Trophoblast cell (in vitro differentiated cells and primary cell): ENCODE measurements at regions not wholly inside any gene's neighbourhood (a gene's known extent, or its start where the extent isn't known, plus 50 kb on each side); places are given as distances from the start of the nearest gene placed in this dataset.

Experiments used
- DNase-seq, 2 donors: peaks; one replicate each; pipeline ENCODE4 v3.0.0-alpha.2; 2016
- H2AFZ ChIP-seq: 2 replicates; pipeline ENCODE4 v1.6.1; 2013; ENCODE audit warnings: low read length, moderate library complexity, mild to moderate bottlenecking; ENCODE audit not compliant: insufficient read depth, poor library complexity
- H2AK5ac ChIP-seq: 2 replicates; pipeline ENCODE4 v1.6.1; 2013; ENCODE audit warnings: mild to moderate bottlenecking, low read length
- H2BK120ac ChIP-seq: 2 replicates; pipeline ENCODE4 v1.6.1; 2013; ENCODE audit warnings: low read length, mild to moderate bottlenecking, moderate library complexity; ENCODE audit not compliant: insufficient read depth, poor library complexity
- H2BK12ac ChIP-seq: 2 replicates; pipeline ENCODE4 v1.6.1; 2013; ENCODE audit warnings: mild to moderate bottlenecking, low read length, moderate library complexity
- H2BK5ac ChIP-seq: 2 replicates; pipeline ENCODE4 v1.6.1; 2013; ENCODE audit warnings: low read length, low read depth, moderate library complexity, mild to moderate bottlenecking; ENCODE audit not compliant: poor library complexity
- H3K14ac ChIP-seq: 2 replicates; pipeline ENCODE4 v1.6.1; 2013; ENCODE audit warnings: mild to moderate bottlenecking, low read length
- H3K18ac ChIP-seq: 2 replicates; pipeline ENCODE4 v1.6.1; 2013; ENCODE audit warnings: mild to moderate bottlenecking, low read length
- H3K23ac ChIP-seq: 2 replicates; pipeline ENCODE4 v1.6.1; 2013; ENCODE audit warnings: low read length
- H3K27ac ChIP-seq: 2 replicates; pipeline ENCODE4 v1.5.1; 2013; ENCODE audit warnings: low read depth, mild to moderate bottlenecking, inconsistent platforms, low read length, moderate library complexity
- H3K27me3 ChIP-seq: 2 replicates; pipeline ENCODE4 v1.6.1; 2013; ENCODE audit warnings: inconsistent platforms, mild to moderate bottlenecking, low read length, moderate library complexity; ENCODE audit not compliant: insufficient read depth
- H3K36me3 ChIP-seq, 2 experiments: 1 replicate in 1 of 2; 2 replicates in 1 of 2; pipeline ENCODE4 v1.6.1; 2013; ENCODE audit warnings: low read length in 2 of 2, mild to moderate bottlenecking in 2 of 2, moderate library complexity in 1 of 2; ENCODE audit not compliant: insufficient read depth in 2 of 2, control insufficient read depth in 1 of 2
- H3K4ac ChIP-seq: 2 replicates; pipeline ENCODE4 v1.6.1; 2013; ENCODE audit warnings: low read depth, mild to moderate bottlenecking, low read length, moderate library complexity
- H3K4me1 ChIP-seq, 2 experiments: 1 replicate in 1 of 2; 2 replicates in 1 of 2; pipeline ENCODE4 v1.6.1; 2013; ENCODE audit warnings: low read length in 2 of 2, mild to moderate bottlenecking in 2 of 2, moderate library complexity in 1 of 2; ENCODE audit not compliant: insufficient read depth in 2 of 2, control insufficient read depth in 1 of 2
- H3K4me2 ChIP-seq: 2 replicates; pipeline ENCODE4 v1.6.1; 2013; ENCODE audit warnings: inconsistent platforms, mild to moderate bottlenecking, low read length, moderate library complexity
- H3K4me3 ChIP-seq: 2 replicates; pipeline ENCODE4 v1.5.1; 2013; ENCODE audit warnings: mild to moderate bottlenecking, low read depth, low read length, inconsistent platforms
- H3K79me1 ChIP-seq: one replicate; pipeline ENCODE4 v1.6.1; 2013; ENCODE audit warnings: low read length
- H3K79me2 ChIP-seq: 2 replicates; pipeline ENCODE4 v1.6.1; 2013; ENCODE audit warnings: low read length, mild to moderate bottlenecking; ENCODE audit not compliant: control insufficient read depth, insufficient read depth, poor library complexity
- H3K9ac ChIP-seq: 2 replicates; pipeline ENCODE4 v1.6.1; 2013; ENCODE audit warnings: mild to moderate bottlenecking, low read length
- H3K9me3 ChIP-seq: 2 replicates; pipeline ENCODE4 v1.6.1; 2013; ENCODE audit warnings: low read depth, mild to moderate bottlenecking, control low read depth, inconsistent platforms, low read length; ENCODE audit not compliant: insufficient read depth
- H4K12ac ChIP-seq: 2 replicates; pipeline ENCODE4 v1.6.1; 2013; ENCODE audit warnings: low read depth, mild to moderate bottlenecking, low read length, moderate library complexity
- H4K8ac ChIP-seq: 2 replicates; pipeline ENCODE4 v1.6.1; 2013; ENCODE audit warnings: low read depth, mild to moderate bottlenecking, low read length, moderate library complexity
- H4K91ac ChIP-seq: one replicate; pipeline ENCODE4 v1.6.1; 2013; ENCODE audit warnings: low read depth, mild to moderate bottlenecking, low read length, moderate library complexity
- WGBS: extraction: QIAGEN DNeasy Blood & Tissue Kit; methylation state at CpG from one replicate; pipeline ENCODE4 v1.1.7; 2013; ENCODE audit warnings: missing lambda C conversion rate; ENCODE audit not compliant: insufficient read length, insufficient coverage; ENCODE audit errors: extremely low coverage; 5-methylcytosine and 5-hydroxymethylcytosine counted together

DNA sequence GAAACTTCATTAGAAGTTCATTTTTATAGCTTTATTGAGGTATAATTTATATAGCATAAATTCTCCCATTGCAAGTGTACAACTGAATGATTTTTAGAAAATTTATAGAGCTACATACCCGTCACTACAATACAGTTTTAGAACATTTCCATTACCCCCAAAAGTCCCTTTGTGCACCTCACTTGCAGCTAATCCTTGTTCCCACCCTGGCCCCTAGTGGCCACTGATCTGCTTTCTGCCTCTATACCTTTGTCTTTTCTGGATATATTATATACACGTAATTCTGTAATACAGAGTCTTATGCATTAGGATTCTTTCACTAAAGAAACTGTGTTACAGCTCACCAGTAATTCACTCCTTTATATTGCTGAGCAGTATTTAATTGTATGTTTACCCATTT lies 145.1 kb upstream of the DIO2 start:
- Histone ChIP-seq H3K23ac (no peak overlapping the region), H3K4me3 (no peak overlapping the region), H2BK12ac (no peak overlapping the region), H3K27me3 (no peaks in the 10 kb centered on the region), H2AFZ (no peak overlapping the region), H3K27ac (no peak overlapping the region), H2BK5ac (no peak overlapping the region), H3K9ac (no peak overlapping the region), H3K9me3 (no peaks in the 10 kb centered on the region), H3K36me3 (no peaks in the 10 kb centered on the region), H3K14ac (no peak overlapping the region), H2AK5ac (no peak overlapping the region), H3K4me1 (no peaks in the 10 kb centered on the region), H3K4me2 (no peak overlapping the region), H4K8ac (no peak overlapping the region), H4K91ac (no peak overlapping the region), H3K18ac (no peak overlapping the region), H4K12ac (no peak overlapping the region), H2BK120ac (no peak overlapping the region), H3K4ac (no peak overlapping the region), H3K79me2 (no peaks in the 10 kb centered on the region), H3K79me1 (no peaks in the 10 kb centered on the region)
- no peak for DNase-seq
- WGBS = no CpG with 5 or more reads among the region's 2 CpGs

DNA sequence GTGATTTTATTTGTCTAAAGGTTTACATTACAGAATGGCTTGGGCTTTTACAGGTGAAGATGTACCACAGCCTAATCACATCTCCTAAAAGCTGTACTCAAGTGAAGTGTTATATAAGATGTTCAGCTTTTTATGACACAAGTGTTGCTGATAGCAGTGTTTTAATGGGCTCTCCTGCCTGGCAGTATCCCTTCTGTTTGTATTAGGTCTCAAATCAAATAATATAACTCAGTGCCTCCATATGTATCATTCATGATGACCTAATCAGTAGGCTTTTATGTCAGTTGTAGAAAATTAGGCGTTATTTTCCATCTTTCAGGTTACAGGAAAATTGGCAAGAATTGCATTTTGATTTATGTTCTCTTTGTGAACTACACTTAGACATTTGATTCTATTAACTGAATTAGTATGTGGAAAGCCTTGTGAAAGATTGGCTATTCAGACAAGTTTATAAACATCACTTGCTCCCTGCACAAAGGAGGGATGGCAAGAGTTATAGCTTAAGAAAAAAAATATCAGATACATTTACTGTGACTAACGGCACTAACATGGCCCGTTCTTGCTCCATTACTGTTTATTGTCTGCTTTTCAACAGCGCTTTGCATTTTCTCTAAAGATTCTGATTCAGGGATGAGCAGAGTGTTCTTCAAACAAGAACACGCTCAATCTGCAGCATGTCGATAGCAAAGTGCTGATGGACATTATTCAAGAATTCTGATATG lies 143.7 kb upstream of the DIO2 start:
- Histone ChIP-seq H3K23ac (no peak overlapping the region), H3K4me3 (no peak overlapping the region), H3K27me3 (no peaks in the 10 kb centered on the region), H3K27ac (no peak overlapping the region), H3K79me1 (no peaks in the 10 kb centered on the region), H3K79me2 (no peaks in the 10 kb centered on the region), H2BK12ac (no peak overlapping the region), H4K12ac (no peak overlapping the region), H4K8ac (no peak overlapping the region), H2BK5ac (no peak overlapping the region), H3K4ac (no peak overlapping the region), H2BK120ac (no peak overlapping the region), H3K9ac (no peak overlapping the region), H3K36me3 (no peaks in the 10 kb centered on the region), H2AFZ (no peak overlapping the region), H3K18ac (no peak overlapping the region), H3K4me2 (no peak overlapping the region), H3K9me3 (no peaks in the 10 kb centered on the region), H3K14ac (no peak overlapping the region), H2AK5ac (no peak overlapping the region), H4K91ac (no peak overlapping the region), H3K4me1 (no peaks in the 10 kb centered on the region)
- WGBS = no CpG with 5 or more reads among the region's 6 CpGs
- no peak for DNase-seq

DNA sequence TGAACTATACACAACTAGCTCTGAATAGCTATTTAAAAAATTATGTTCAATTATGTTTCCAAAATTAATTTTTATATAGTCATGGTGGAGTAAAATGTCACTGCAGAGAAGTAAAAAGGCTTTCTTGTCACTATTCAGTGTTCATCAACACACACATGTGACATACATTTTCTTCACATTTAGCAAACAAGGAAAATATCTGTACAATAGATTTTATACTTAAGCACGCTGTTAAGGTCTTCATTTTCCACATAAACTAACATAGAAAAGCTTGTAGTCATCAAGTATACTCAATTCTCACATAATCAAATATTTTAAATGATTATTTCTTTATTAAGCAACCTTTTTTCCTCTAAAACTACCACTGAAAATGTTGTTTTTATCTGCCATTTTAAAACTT lies 141.2 kb upstream of the DIO2 start:
- Histone ChIP-seq H2AK5ac (no peak overlapping the region), H3K27ac (no peak overlapping the region), H3K9me3 (no peaks in the 10 kb centered on the region), H4K91ac (no peak overlapping the region), H3K36me3 (no peaks in the 10 kb centered on the region), H2BK120ac (no peak overlapping the region), H3K27me3 (no peaks in the 10 kb centered on the region), H4K8ac (no peak overlapping the region), H2AFZ (no peak overlapping the region), H3K4me1 (no peaks in the 10 kb centered on the region), H2BK5ac (no peak overlapping the region), H3K18ac (no peak overlapping the region), H3K9ac (no peak overlapping the region), H3K4ac (no peak overlapping the region), H3K4me3 (no peak overlapping the region), H4K12ac (no peak overlapping the region), H3K79me2 (no peaks in the 10 kb centered on the region), H3K79me1 (no peaks in the 10 kb centered on the region), H3K4me2 (no peak overlapping the region), H2BK12ac (no peak overlapping the region), H3K23ac (no peak overlapping the region), H3K14ac (no peak overlapping the region)
- WGBS = no CpG with 5 or more reads among the region's 1 CpG
- DNase-seq = no peak

DNA sequence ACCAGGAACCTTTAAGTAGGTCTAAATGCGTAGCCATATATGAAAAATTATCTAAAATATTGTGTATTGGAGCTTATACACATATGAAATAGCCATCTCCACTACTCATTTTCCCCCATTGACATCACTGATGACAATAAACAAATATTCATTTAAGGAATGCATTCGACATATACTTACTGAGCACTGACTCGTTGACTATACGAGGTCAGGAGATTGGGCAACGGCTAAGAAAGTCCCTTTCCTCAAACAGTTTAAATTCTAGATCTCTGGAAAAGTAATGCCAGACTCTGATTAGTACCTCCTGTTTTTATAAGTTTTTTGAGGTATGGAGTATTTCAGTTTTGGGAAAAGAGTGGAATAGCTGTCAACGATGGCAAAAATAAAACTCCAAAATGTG lies 139.4 kb upstream of the DIO2 start:
- Histone ChIP-seq H3K79me1 (no peaks in the 10 kb centered on the region), H3K4me2 (no peak overlapping the region), H3K4me3 (no peak overlapping the region), H3K9ac (no peak overlapping the region), H3K27me3 (no peaks in the 10 kb centered on the region), H3K4ac (no peak overlapping the region), H4K91ac (no peak overlapping the region), H4K12ac (no peak overlapping the region), H3K36me3 (no peaks in the 10 kb centered on the region), H2AK5ac (no peak overlapping the region), H2BK120ac (no peak overlapping the region), H3K18ac (no peak overlapping the region), H3K79me2 (no peaks in the 10 kb centered on the region), H3K27ac (no peak overlapping the region), H4K8ac (no peak overlapping the region), H3K4me1 (no peaks in the 10 kb centered on the region), H3K9me3 (no peaks in the 10 kb centered on the region), H3K14ac (no peak overlapping the region), H2AFZ (no peak overlapping the region), H3K23ac (no peak overlapping the region), H2BK12ac (no peak overlapping the region), H2BK5ac (no peak overlapping the region)
- DNase-seq = no peak
- WGBS = no CpG with 5 or more reads among the region's 6 CpGs
